ENCODE measurements at regions not wholly inside any gene's neighbourhood (a gene's known extent, or its start where the extent isn't known, plus 50 kb on each side); places are given as distances from the start of the nearest gene placed in this dataset.

GRCh38 chr5:103498800-103499551 is 63.6 kb downstream of the NUDT12 start:
- TF ChIP-seq POLR2A (IDR thresholded peaks at IDR 0.05), result no peak
- TF ChIP-seq CTCF (IDR thresholded peaks at IDR 0.05), result no peak
- TF ChIP-seq POLR2AphosphoS5 (IDR thresholded peaks at IDR 0.05; ENCODE audit: insufficient read depth in 1 of 2, low read depth in 1 of 2), result no peak
- Histone ChIP-seq H3K27ac (no peak overlapping the region), H3K9me3 (no peaks in the 10 kb centered on the region), H3K4me1 (no peaks in the 10 kb centered on the region), H3K27me3 (no peaks in the 10 kb centered on the region), H3K4me3 (no peak overlapping the region), H3K36me3 (no peaks in the 10 kb centered on the region)
- intact Hi-C loops (cut with DNase I), result no loop called here
- DNase-seq (ENCODE audit: extremely low spot score in 2 of 2), result no peak

- no peak overlapping the region for H3K4me3 ChIP-seq
- H3K9me3 ChIP-seq, result no peaks in the 10 kb centered on the region
- H3K27me3 ChIP-seq, result no peaks in the 10 kb centered on the region
- intact Hi-C loops (cut with DNase I), result no loop called here
- TF ChIP-seq POLR2AphosphoS5 (IDR thresholded peaks at IDR 0.05; ENCODE audit: insufficient read depth in 1 of 2, low read depth in 1 of 2), result no peak
- no peak for TF ChIP-seq POLR2A (IDR thresholded peaks at IDR 0.05)
- TF ChIP-seq CTCF (IDR thresholded peaks at IDR 0.05), result no peak
- no peak for DNase-seq (ENCODE audit: extremely low spot score in 2 of 2)
- H3K27ac ChIP-seq, result no peak overlapping the region
- H3K4me1 ChIP-seq, result no peaks in the 10 kb centered on the region
- H3K36me3 ChIP-seq, result no peaks in the 10 kb centered on the region
Observed at GRCh38 chr5:103498211-103498610, 64.4 kb downstream of the NUDT12 start.

GRCh38 chr5:103497781-103498180 is 64.8 kb downstream of the NUDT12 start:
- TF ChIP-seq POLR2AphosphoS5 (IDR thresholded peaks at IDR 0.05; ENCODE audit: insufficient read depth in 1 of 2, low read depth in 1 of 2) (no peak), POLR2A (IDR thresholded peaks at IDR 0.05) (no peak), CTCF (IDR thresholded peaks at IDR 0.05) (no peak)
- Histone ChIP-seq H3K27ac (no peak overlapping the region), H3K4me3 (no peak overlapping the region), H3K27me3 (no peaks in the 10 kb centered on the region), H3K4me1 (no peaks in the 10 kb centered on the region), H3K36me3 (no peaks in the 10 kb centered on the region), H3K9me3 (no peaks in the 10 kb centered on the region)
- no peak for DNase-seq (ENCODE audit: extremely low spot score in 2 of 2)
- intact Hi-C loops (cut with DNase I), result no loop called here

GRCh38 chr5:103490030-103490739 is 72.4 kb downstream of the NUDT12 start:
- Histone ChIP-seq H3K4me3 (no peak overlapping the region), H3K27ac (no peak overlapping the region), H3K27me3 (no peaks in the 10 kb centered on the region), H3K36me3 (no peaks in the 10 kb centered on the region), H3K9me3 (no peaks in the 10 kb centered on the region), H3K4me1 (no peaks in the 10 kb centered on the region)
- no peak for TF ChIP-seq POLR2AphosphoS5 (IDR thresholded peaks at IDR 0.05; ENCODE audit: insufficient read depth in 1 of 2, low read depth in 1 of 2)
- TF ChIP-seq POLR2A (IDR thresholded peaks at IDR 0.05), result no peak
- no peak for TF ChIP-seq CTCF (IDR thresholded peaks at IDR 0.05)
- DNase-seq (ENCODE audit: extremely low spot score in 2 of 2), result no peak
- intact Hi-C loops (cut with DNase I), result no loop called here

- H3K4me3 ChIP-seq, result no peak overlapping the region
- H3K36me3 ChIP-seq, result no peaks in the 10 kb centered on the region
- DNase-seq (ENCODE audit: extremely low spot score in 2 of 2), result no peak
- H3K9me3 ChIP-seq, result no peaks in the 10 kb centered on the region
- TF ChIP-seq POLR2AphosphoS5 (IDR thresholded peaks at IDR 0.05; ENCODE audit: insufficient read depth in 1 of 2, low read depth in 1 of 2) (no peak), CTCF (IDR thresholded peaks at IDR 0.05) (no peak), POLR2A (IDR thresholded peaks at IDR 0.05) (no peak)
- intact Hi-C loops (cut with DNase I), result no loop called here
- no peak overlapping the region for H3K27ac ChIP-seq
- H3K4me1 ChIP-seq, result no peaks in the 10 kb centered on the region
- H3K27me3 ChIP-seq, result no peaks in the 10 kb centered on the region
Observed at GRCh38 chr5:103489307-103489706, 73.3 kb downstream of the NUDT12 start.
